HL-60 (cell line): ENCODE measurements at regions not wholly inside any gene's neighbourhood (a gene's known extent, or its start where the extent isn't known, plus 50 kb on each side); places are given as distances from the start of the nearest gene placed in this dataset.

Source experiments
- GABPA ChIP-seq: IDR thresholded peaks from 2 replicates; pipeline ENCODE4 v1.6.1; 2012; ENCODE audit warnings: low read depth
- POLR2AphosphoS5 ChIP-seq: IDR thresholded peaks from 2 replicates; pipeline ENCODE4 v1.6.1; 2012; ENCODE audit warnings: low read depth
- SPI1 ChIP-seq: IDR thresholded peaks from 2 replicates; pipeline ENCODE4 v1.6.1; 2012; ENCODE audit warnings: low read depth, mild to moderate bottlenecking, borderline replicate concordance
- TF ChIP-seq, protein P1 (sequence below): IDR thresholded peaks from one replicate; pipeline ENCODE4 v1.5.1; 2011; ENCODE audit warnings: low read length, control low read depth, inconsistent platforms; ENCODE audit not compliant: insufficient read depth
- TF ChIP-seq, protein P2 (sequence below): IDR thresholded peaks from 2 replicates; pipeline ENCODE4 v1.6.1; 2012; ENCODE audit warnings: low read depth; ENCODE audit not compliant: insufficient replicate concordance

DNA sequence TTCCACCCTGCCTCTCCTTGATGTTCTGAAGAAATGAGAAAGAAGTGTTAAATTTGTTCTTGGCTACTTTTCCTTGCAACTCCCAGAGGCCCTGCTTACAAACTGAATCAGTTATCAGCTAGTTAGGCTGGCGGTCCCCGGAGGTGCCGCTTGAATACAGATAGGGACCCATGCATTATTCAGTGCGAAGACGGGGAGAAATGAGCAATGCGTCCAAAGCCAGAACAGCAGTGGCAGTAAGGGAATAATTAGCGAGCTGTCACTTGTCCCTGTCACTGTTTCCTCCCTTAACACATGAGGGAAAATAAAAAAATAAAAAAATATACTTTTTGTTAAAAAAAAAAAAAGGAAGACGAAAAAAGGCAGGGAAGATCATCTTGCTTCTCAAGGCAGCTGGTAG is 528.1 kb downstream of the MN1 start:
- no peak for TF ChIP-seq GABPA
- TF ChIP-seq, protein P1, sequence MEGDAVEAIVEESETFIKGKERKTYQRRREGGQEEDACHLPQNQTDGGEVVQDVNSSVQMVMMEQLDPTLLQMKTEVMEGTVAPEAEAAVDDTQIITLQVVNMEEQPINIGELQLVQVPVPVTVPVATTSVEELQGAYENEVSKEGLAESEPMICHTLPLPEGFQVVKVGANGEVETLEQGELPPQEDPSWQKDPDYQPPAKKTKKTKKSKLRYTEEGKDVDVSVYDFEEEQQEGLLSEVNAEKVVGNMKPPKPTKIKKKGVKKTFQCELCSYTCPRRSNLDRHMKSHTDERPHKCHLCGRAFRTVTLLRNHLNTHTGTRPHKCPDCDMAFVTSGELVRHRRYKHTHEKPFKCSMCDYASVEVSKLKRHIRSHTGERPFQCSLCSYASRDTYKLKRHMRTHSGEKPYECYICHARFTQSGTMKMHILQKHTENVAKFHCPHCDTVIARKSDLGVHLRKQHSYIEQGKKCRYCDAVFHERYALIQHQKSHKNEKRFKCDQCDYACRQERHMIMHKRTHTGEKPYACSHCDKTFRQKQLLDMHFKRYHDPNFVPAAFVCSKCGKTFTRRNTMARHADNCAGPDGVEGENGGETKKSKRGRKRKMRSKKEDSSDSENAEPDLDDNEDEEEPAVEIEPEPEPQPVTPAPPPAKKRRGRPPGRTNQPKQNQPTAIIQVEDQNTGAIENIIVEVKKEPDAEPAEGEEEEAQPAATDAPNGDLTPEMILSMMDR, result no peak
- TF ChIP-seq, protein P2, sequence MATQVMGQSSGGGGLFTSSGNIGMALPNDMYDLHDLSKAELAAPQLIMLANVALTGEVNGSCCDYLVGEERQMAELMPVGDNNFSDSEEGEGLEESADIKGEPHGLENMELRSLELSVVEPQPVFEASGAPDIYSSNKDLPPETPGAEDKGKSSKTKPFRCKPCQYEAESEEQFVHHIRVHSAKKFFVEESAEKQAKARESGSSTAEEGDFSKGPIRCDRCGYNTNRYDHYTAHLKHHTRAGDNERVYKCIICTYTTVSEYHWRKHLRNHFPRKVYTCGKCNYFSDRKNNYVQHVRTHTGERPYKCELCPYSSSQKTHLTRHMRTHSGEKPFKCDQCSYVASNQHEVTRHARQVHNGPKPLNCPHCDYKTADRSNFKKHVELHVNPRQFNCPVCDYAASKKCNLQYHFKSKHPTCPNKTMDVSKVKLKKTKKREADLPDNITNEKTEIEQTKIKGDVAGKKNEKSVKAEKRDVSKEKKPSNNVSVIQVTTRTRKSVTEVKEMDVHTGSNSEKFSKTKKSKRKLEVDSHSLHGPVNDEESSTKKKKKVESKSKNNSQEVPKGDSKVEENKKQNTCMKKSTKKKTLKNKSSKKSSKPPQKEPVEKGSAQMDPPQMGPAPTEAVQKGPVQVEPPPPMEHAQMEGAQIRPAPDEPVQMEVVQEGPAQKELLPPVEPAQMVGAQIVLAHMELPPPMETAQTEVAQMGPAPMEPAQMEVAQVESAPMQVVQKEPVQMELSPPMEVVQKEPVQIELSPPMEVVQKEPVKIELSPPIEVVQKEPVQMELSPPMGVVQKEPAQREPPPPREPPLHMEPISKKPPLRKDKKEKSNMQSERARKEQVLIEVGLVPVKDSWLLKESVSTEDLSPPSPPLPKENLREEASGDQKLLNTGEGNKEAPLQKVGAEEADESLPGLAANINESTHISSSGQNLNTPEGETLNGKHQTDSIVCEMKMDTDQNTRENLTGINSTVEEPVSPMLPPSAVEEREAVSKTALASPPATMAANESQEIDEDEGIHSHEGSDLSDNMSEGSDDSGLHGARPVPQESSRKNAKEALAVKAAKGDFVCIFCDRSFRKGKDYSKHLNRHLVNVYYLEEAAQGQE, result no peak
- TF ChIP-seq POLR2AphosphoS5, result no peak
- no peak for TF ChIP-seq SPI1
